Endothelial cell of umbilical vein (primary cell): ENCODE measurements at regions not wholly inside any gene's neighbourhood (a gene's known extent, or its start where the extent isn't known, plus 50 kb on each side); places are given as distances from the start of the nearest gene placed in this dataset.

ENCODE experiments used
- BruUV-seq: library from RNA; stranded (reverse); fragments of 400-500 nt; replicated peaks from 2 replicates; lab custom pipeline; 2021; lab: Mats Ljungman, UMichigan
- CTCF ChIA-PET: fragments of 300-600, 350-600 bp; sonication (Branson Sonifier 250); formaldehyde crosslinking; loops from one replicate; lab custom pipeline; 2021; ENCODE audit warnings: antibody characterized with exemption, inconsistent platforms; lab: Charles Lee
- POLR2A ChIA-PET: fragments of 300-600, 350-600 bp; sonication (Branson Sonifier 250); formaldehyde crosslinking; loops from one replicate; lab custom pipeline; 2021; ENCODE audit warnings: antibody characterized with exemption, inconsistent platforms; lab: Charles Lee
- DNase-seq: peaks from one replicate; pipeline ENCODE4 v3.0.0-alpha.2; 2011; ENCODE audit warnings: low read depth, low spot score
- FAIRE-seq: peaks from 2 replicates; lab custom pipeline; 2011; peaks lifted over from hg19 to GRCh38; lab: Jason Lieb, UNC
- H2AFZ ChIP-seq: 2 replicates; pipeline ENCODE4 v1.6.0; 2012; ENCODE audit warnings: low read depth, low read length, control low read depth, inconsistent platforms
- H3K27ac ChIP-seq: 2 replicates; pipeline ENCODE4 v1.5.1; 2011; ENCODE audit warnings: low read depth, mild to moderate bottlenecking, control low read depth, low read length, moderate library complexity; ENCODE audit not compliant: insufficient read depth
- H3K27me3 ChIP-seq, 2 experiments: 2 replicates each; pipeline versions ENCODE4 v1.6.0 to v1.6.1; 2011; ENCODE audit warnings: low read length in 2 of 2, mixed read lengths in 1 of 2; ENCODE audit not compliant: control insufficient read depth in 2 of 2, insufficient read depth in 2 of 2
- H3K36me3 ChIP-seq, 2 experiments: 2 replicates in 1 of 2; 3 replicates in 1 of 2; pipeline ENCODE4 v1.5.1; 2011; ENCODE audit warnings: low read length in 2 of 2, mild to moderate bottlenecking in 1 of 2, moderate library complexity in 1 of 2; ENCODE audit not compliant: control insufficient read depth in 2 of 2, insufficient read depth in 2 of 2; ENCODE audit errors: extremely low read depth in 1 of 2
- H3K4me1 ChIP-seq: 3 replicates; pipeline ENCODE4 v1.5.1; 2011; ENCODE audit warnings: mild to moderate bottlenecking, low read length; ENCODE audit not compliant: control insufficient read depth, insufficient read depth; ENCODE audit errors: extremely low read depth
- H3K4me2 ChIP-seq: 2 replicates; pipeline ENCODE4 v1.6.1; 2011; ENCODE audit warnings: low read length, control low read depth, mixed read lengths; ENCODE audit not compliant: insufficient read depth
- H3K4me3 ChIP-seq, 3 experiments: fragments of 200-600 bp in 1 of 3; sonication (generic), shearing (Covaris generic) in 1 of 3; replicated peaks in 1 of 3; 2 replicates each; pipeline ENCODE4 v1.5.1; 2011 to 2016; ENCODE audit warnings: control low read depth in 3 of 3, low read length in 3 of 3, mild to moderate bottlenecking in 2 of 3, inconsistent platforms in 1 of 3, low read depth in 1 of 3, moderate library complexity in 1 of 3; ENCODE audit not compliant: insufficient read depth in 1 of 3
- H3K79me2 ChIP-seq: 2 replicates; pipeline ENCODE4 v1.6.0; 2012; ENCODE audit warnings: low read length, inconsistent platforms; ENCODE audit not compliant: control insufficient read depth, insufficient read depth
- H3K9ac ChIP-seq: replicated peaks from 2 replicates; pipeline ENCODE3; 2011; ENCODE audit warnings: low read length, control low read depth; ENCODE audit not compliant: insufficient read depth; ENCODE audit errors: extremely low read depth
- H3K9me1 ChIP-seq: replicated peaks from 3 replicates; pipeline ENCODE4 v1.6.0; 2011; ENCODE audit warnings: mild to moderate bottlenecking, low read length; ENCODE audit not compliant: control insufficient read depth, insufficient read depth; ENCODE audit errors: extremely low read depth
- H3K9me3 ChIP-seq: replicated peaks from 2 replicates; pipeline ENCODE4 v1.5.1; 2012; ENCODE audit warnings: low read length, inconsistent platforms; ENCODE audit not compliant: control insufficient read depth, insufficient read depth
- H4K20me1 ChIP-seq: replicated peaks from 2 replicates; pipeline ENCODE3; 2011; ENCODE audit warnings: mild to moderate bottlenecking, low read length; ENCODE audit not compliant: control insufficient read depth, insufficient read depth; ENCODE audit errors: extremely low read depth
- EZH2 ChIP-seq: IDR thresholded peaks from 2 replicates; pipeline ENCODE4 v1.6.1; 2012; ENCODE audit warnings: borderline replicate concordance, low read depth, mild to moderate bottlenecking, moderate library complexity, low read length, inconsistent platforms; ENCODE audit not compliant: severe bottlenecking
- FOS ChIP-seq: IDR thresholded peaks from 2 replicates; pipeline ENCODE4 v1.6.1; 2011; ENCODE audit warnings: mild to moderate bottlenecking, low read length, moderate library complexity, borderline replicate concordance; ENCODE audit not compliant: insufficient read depth
- GATA2 ChIP-seq: IDR thresholded peaks from 2 replicates; pipeline ENCODE4 v1.7.0; 2011; ENCODE audit warnings: low read depth, mild to moderate bottlenecking, moderate library complexity, mixed read lengths, low read length; ENCODE audit not compliant: insufficient read length, insufficient read depth
- JUN ChIP-seq: IDR thresholded peaks from 2 replicates; pipeline ENCODE4 v1.6.1; 2011; ENCODE audit warnings: borderline replicate concordance, low read depth; ENCODE audit not compliant: insufficient read length, insufficient read depth
- MYC ChIP-seq: IDR thresholded peaks from one replicate; pipeline ENCODE4 v1.6.1; 2011; ENCODE audit warnings: mild to moderate bottlenecking, low read depth, low read length
- POLR2A ChIP-seq: IDR thresholded peaks from 2 replicates; pipeline ENCODE4 v1.6.1; 2012; ENCODE audit warnings: low read depth, mild to moderate bottlenecking, control low read depth, low read length
- POLR2AphosphoS5 ChIP-seq: IDR thresholded peaks from 2 replicates; pipeline ENCODE4 v1.6.1; 2012; ENCODE audit warnings: low read depth, mild to moderate bottlenecking, control low read depth, low read length, moderate library complexity; ENCODE audit not compliant: insufficient read depth
- dilution Hi-C: fragments of 300-500 bp; cut with MboI; formaldehyde crosslinking; loops from one replicate; pipeline ENCODE4 v1.15.0; 2019; ENCODE audit warnings: low sequenced_read_pairs; ENCODE audit not compliant: extremely low pct_ligation_motif_present
- intact Hi-C: fragments of 100-400 bp; cut with micrococcal nuclease; formaldehyde crosslinking; loops from one replicate; pipeline ENCODE4 v1.10.0; 2022
- TF ChIP-seq, protein P1 (sequence below), 2 donors: IDR thresholded peaks; 1 replicate in 1 of 2; 2 replicates in 1 of 2; pipeline ENCODE4 v1.5.1; 2011; ENCODE audit warnings: low read length in 2 of 2, mild to moderate bottlenecking in 2 of 2, moderate library complexity in 2 of 2, control low read depth in 1 of 2, inconsistent platforms in 1 of 2, low read depth in 1 of 2; ENCODE audit not compliant: insufficient read depth in 1 of 2; ENCODE audit errors: extremely low read depth in 1 of 2
- TF ChIP-seq, protein P2 (sequence below): IDR thresholded peaks from 2 replicates; pipeline ENCODE4 v1.6.1; 2011; ENCODE audit not compliant: insufficient read depth, insufficient read length

DNA sequence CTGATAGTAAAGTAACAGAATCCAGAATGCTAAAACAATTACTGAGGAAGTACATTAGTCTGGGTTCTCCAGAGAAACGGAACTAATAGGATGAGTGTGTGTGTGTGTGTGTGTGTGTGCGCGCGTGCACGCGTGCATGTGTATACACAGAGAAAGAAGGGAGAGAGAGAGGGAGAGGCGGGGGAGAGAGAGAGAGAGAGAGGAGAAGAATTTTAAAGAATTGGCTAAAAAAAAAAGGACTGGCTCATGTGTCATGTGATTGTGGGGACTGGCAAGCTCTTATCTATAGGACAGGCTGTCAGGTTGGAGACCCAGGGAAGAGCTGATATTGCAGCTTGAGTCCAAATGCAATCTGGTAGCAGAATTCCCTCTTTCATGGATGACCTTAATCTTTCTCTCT, 976.2 kb upstream of the CDH2 start:
- TF ChIP-seq EZH2: no peak
- TF ChIP-seq MYC: no peak
- no peak for TF ChIP-seq POLR2AphosphoS5
- TF ChIP-seq, protein P1, sequence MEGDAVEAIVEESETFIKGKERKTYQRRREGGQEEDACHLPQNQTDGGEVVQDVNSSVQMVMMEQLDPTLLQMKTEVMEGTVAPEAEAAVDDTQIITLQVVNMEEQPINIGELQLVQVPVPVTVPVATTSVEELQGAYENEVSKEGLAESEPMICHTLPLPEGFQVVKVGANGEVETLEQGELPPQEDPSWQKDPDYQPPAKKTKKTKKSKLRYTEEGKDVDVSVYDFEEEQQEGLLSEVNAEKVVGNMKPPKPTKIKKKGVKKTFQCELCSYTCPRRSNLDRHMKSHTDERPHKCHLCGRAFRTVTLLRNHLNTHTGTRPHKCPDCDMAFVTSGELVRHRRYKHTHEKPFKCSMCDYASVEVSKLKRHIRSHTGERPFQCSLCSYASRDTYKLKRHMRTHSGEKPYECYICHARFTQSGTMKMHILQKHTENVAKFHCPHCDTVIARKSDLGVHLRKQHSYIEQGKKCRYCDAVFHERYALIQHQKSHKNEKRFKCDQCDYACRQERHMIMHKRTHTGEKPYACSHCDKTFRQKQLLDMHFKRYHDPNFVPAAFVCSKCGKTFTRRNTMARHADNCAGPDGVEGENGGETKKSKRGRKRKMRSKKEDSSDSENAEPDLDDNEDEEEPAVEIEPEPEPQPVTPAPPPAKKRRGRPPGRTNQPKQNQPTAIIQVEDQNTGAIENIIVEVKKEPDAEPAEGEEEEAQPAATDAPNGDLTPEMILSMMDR (IDR thresholded peaks at IDR 0.05; ENCODE audit: extremely low read depth in 1 of 2, insufficient read depth in 1 of 2, low read depth in 1 of 2, low read length in 2 of 2): no peak
- no peak for TF ChIP-seq POLR2A
- TF ChIP-seq, protein P2, sequence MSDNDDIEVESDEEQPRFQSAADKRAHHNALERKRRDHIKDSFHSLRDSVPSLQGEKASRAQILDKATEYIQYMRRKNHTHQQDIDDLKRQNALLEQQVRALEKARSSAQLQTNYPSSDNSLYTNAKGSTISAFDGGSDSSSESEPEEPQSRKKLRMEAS: no peak
- no peak for TF ChIP-seq JUN
- TF ChIP-seq FOS: no peak
- TF ChIP-seq GATA2: no peak
- H3K36me3 ChIP-seq: no peaks in the 10 kb centered on the region
- no peaks in the 10 kb centered on the region for H4K20me1 ChIP-seq
- H3K9me1 ChIP-seq: no peaks in the 10 kb centered on the region
- POLR2A ChIA-PET: no interaction called here
- no peak overlapping the region for H3K4me2 ChIP-seq
- H2AFZ ChIP-seq: no peak overlapping the region
- H3K4me3 ChIP-seq: no peak overlapping the region
- intact Hi-C loops: loop anchor here (10.0 kb wide), 1 partner anchor 418 kb away; no protein-coding TSS in a partner anchor
- no peak overlapping the region for H3K9ac ChIP-seq
- no peak for FAIRE-seq
- H3K79me2 ChIP-seq: peaks cover 2% of the 10 kb centered on the region
- BruUV-seq: no TSS peak
- H3K9me3 ChIP-seq: no peaks in the 10 kb centered on the region
- no peak for DNase-seq
- peak overlapping the region; percentile 96 for H3K27ac ChIP-seq
- H3K4me1 ChIP-seq: peaks cover 48% of the 10 kb centered on the region
- no peaks in the 10 kb centered on the region for H3K27me3 ChIP-seq
- dilution Hi-C loops: no loop called here
- CTCF ChIA-PET: no interaction called here
